Keratinocyte (primary cell): ENCODE measurements at regions not wholly inside any gene's neighbourhood (a gene's known extent, or its start where the extent isn't known, plus 50 kb on each side); places are given as distances from the start of the nearest gene placed in this dataset.

Source experiments
- DNase-seq: peaks from one replicate; pipeline ENCODE4 v3.0.0-alpha.2; 2011; ENCODE audit warnings: low read depth, missing footprints, low spot score
- FAIRE-seq: peaks from 2 replicates; lab custom pipeline; 2011; peaks lifted over from hg19 to GRCh38; lab: Jason Lieb, UNC
- H2AFZ ChIP-seq: 2 replicates; pipeline ENCODE4 v1.6.0; 2012; ENCODE audit warnings: low read length, control low read depth, inconsistent platforms; ENCODE audit not compliant: control insufficient read depth
- H3K27ac ChIP-seq: 2 replicates; pipeline ENCODE4 v1.5.1; 2011; ENCODE audit warnings: low read length; ENCODE audit not compliant: control insufficient read depth, insufficient read depth
- H3K27me3 ChIP-seq: 3 replicates; pipeline ENCODE4 v1.6.0; 2011; ENCODE audit warnings: low read length; ENCODE audit not compliant: control insufficient read depth, insufficient read depth; ENCODE audit errors: extremely low read depth
- H3K36me3 ChIP-seq, 2 experiments: 2 replicates in 1 of 2; 3 replicates in 1 of 2; pipeline ENCODE4 v1.5.1; 2011; ENCODE audit warnings: low read length in 2 of 2, mild to moderate bottlenecking in 1 of 2; ENCODE audit not compliant: control insufficient read depth in 2 of 2, insufficient read depth in 2 of 2; ENCODE audit errors: extremely low read depth in 1 of 2
- H3K4me1 ChIP-seq: 3 replicates; pipeline ENCODE4 v1.5.1; 2011; ENCODE audit warnings: low read length; ENCODE audit not compliant: control insufficient read depth, insufficient read depth; ENCODE audit errors: extremely low read depth
- H3K4me2 ChIP-seq: 3 replicates; pipeline ENCODE4 v1.6.0; 2011; ENCODE audit warnings: low read depth, low read length; ENCODE audit not compliant: control insufficient read depth, insufficient read depth; ENCODE audit errors: extremely low read depth
- H3K4me3 ChIP-seq, 3 experiments: fragments of 200-600 bp in 1 of 3; sonication (generic) in 1 of 3; 2 replicates in 2 of 3; 3 replicates in 1 of 3; pipeline ENCODE4 v1.5.1; 2011 to 2016; ENCODE audit warnings: low read length in 3 of 3, mild to moderate bottlenecking in 3 of 3, control low read depth in 2 of 3, inconsistent platforms in 1 of 3, low read depth in 1 of 3, mixed read lengths in 1 of 3, mixed run types in 1 of 3, moderate library complexity in 1 of 3; ENCODE audit not compliant: control insufficient read depth in 2 of 3, insufficient read depth in 2 of 3; ENCODE audit errors: extremely low read depth in 1 of 3
- H3K79me2 ChIP-seq: 2 replicates; pipeline ENCODE4 v1.6.0; 2012; ENCODE audit warnings: low read length; ENCODE audit not compliant: control insufficient read depth, insufficient read depth
- H3K9ac ChIP-seq: 3 replicates; pipeline ENCODE4 v1.6.0; 2011; ENCODE audit warnings: low read length; ENCODE audit not compliant: control insufficient read depth, insufficient read depth; ENCODE audit errors: extremely low read depth
- H3K9me1 ChIP-seq: 3 replicates; pipeline ENCODE4 v1.6.0; 2011; ENCODE audit warnings: low read length; ENCODE audit not compliant: control insufficient read depth, insufficient read depth; ENCODE audit errors: extremely low read depth
- H3K9me3 ChIP-seq: 2 replicates; pipeline ENCODE4 v1.5.1; 2012; ENCODE audit warnings: low read depth, low read length; ENCODE audit not compliant: control insufficient read depth
- H4K20me1 ChIP-seq: 3 replicates; pipeline ENCODE4 v1.6.0; 2011; ENCODE audit warnings: low read length; ENCODE audit not compliant: control insufficient read depth, insufficient read depth; ENCODE audit errors: extremely low read depth
- EZH2 ChIP-seq: IDR thresholded peaks from one replicate; pipeline ENCODE4 v1.6.1; 2012; ENCODE audit warnings: inconsistent platforms, mild to moderate bottlenecking, low read length, moderate library complexity
- dilution Hi-C: fragments of 300-500 bp; cut with MboI; formaldehyde crosslinking; loops from one replicate; pipeline ENCODE4 v1.7.0; 2020; ENCODE audit warnings: low sequenced_read_pairs; ENCODE audit not compliant: extremely low pct_ligation_motif_present
- TF ChIP-seq, protein P1 (sequence below), 3 experiments: IDR thresholded peaks in 1 of 3; conservative IDR thresholded peaks in 1 of 3; optimal IDR thresholded peaks in 1 of 3; 2 replicates in 2 of 3; 3 replicates in 1 of 3; pipeline versions ENCODE3 to v1.5.1; 2011; ENCODE audit warnings: low read length in 3 of 3, mild to moderate bottlenecking in 3 of 3, moderate library complexity in 2 of 3, control low read depth in 1 of 3, inconsistent platforms in 1 of 3; ENCODE audit not compliant: insufficient read depth in 2 of 3; ENCODE audit errors: extremely low read depth in 1 of 3

DNA sequence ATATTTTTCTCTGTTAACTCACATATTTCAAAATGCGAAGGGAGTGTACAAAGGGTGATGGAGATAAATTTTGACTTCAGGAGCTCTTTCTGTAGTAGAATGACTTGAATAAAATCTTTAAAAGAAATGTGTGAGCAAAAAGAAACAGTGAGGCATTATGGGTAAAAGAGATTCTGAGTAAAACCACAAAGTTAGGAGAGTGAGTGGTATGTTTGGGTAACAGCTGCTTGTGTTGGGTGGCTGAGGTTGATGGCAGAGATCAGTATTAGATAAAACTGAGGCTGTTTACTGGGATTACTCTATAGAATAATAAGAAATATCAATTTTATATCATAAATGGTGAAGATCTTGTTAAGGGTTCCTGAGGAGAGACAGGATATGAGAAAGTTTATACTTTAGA is 434.2 kb upstream of the AMOT start:
- no peaks in the 10 kb centered on the region for H3K79me2 ChIP-seq
- no peaks in the 10 kb centered on the region for H4K20me1 ChIP-seq
- no peaks in the 10 kb centered on the region for H3K4me1 ChIP-seq
- no peaks in the 10 kb centered on the region for H3K9me1 ChIP-seq
- DNase-seq, result no peak
- H3K4me3 ChIP-seq, result no peak overlapping the region
- dilution Hi-C loops, result no loop called here
- H3K27ac ChIP-seq, result no peak overlapping the region
- H3K36me3 ChIP-seq, result no peaks in the 10 kb centered on the region
- H3K27me3 ChIP-seq, result no peaks in the 10 kb centered on the region
- H3K4me2 ChIP-seq, result no peak overlapping the region
- H3K9me3 ChIP-seq, result no peaks in the 10 kb centered on the region
- FAIRE-seq, result no peak
- TF ChIP-seq EZH2, result no peak
- TF ChIP-seq, protein P1, sequence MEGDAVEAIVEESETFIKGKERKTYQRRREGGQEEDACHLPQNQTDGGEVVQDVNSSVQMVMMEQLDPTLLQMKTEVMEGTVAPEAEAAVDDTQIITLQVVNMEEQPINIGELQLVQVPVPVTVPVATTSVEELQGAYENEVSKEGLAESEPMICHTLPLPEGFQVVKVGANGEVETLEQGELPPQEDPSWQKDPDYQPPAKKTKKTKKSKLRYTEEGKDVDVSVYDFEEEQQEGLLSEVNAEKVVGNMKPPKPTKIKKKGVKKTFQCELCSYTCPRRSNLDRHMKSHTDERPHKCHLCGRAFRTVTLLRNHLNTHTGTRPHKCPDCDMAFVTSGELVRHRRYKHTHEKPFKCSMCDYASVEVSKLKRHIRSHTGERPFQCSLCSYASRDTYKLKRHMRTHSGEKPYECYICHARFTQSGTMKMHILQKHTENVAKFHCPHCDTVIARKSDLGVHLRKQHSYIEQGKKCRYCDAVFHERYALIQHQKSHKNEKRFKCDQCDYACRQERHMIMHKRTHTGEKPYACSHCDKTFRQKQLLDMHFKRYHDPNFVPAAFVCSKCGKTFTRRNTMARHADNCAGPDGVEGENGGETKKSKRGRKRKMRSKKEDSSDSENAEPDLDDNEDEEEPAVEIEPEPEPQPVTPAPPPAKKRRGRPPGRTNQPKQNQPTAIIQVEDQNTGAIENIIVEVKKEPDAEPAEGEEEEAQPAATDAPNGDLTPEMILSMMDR (optimal IDR thresholded peaks at IDR 0.05 in 1 of 3, IDR thresholded peaks at IDR 0.05 in 1 of 3, conservative IDR thresholded peaks at IDR 0.05 in 1 of 3; ENCODE audit: extremely low read depth in 1 of 3, insufficient read depth in 2 of 3, low read length in 3 of 3), result no peak
- no peak overlapping the region for H2AFZ ChIP-seq
- no peak overlapping the region for H3K9ac ChIP-seq

DNA sequence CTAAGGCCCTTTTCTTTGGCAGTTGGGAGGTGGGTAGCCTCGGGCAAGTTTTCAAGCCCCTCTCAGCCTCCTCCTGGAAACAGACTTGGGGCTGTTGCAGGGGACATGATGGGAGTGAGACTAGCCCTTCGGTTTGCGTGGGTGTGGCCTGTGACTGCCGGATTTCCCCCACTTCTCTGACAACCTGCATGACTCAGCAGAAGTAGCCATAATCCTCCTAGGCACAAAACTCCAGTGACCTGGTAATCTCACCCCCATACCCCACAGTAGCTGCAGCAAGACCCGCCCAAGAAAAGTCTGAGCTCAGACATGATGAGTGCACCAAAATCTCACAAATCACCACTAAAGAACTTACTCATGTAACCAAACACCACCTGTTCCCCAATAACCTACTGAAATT is 433.7 kb upstream of the AMOT start:
- TF ChIP-seq, protein P1 (optimal IDR thresholded peaks at IDR 0.05 in 1 of 3, IDR thresholded peaks at IDR 0.05 in 1 of 3, conservative IDR thresholded peaks at IDR 0.05 in 1 of 3; ENCODE audit: extremely low read depth in 1 of 3, insufficient read depth in 2 of 3, low read length in 3 of 3), result no peak
- no peaks in the 10 kb centered on the region for H4K20me1 ChIP-seq
- FAIRE-seq (no peak), DNase-seq (no peak)
- no peak overlapping the region for H3K4me2 ChIP-seq
- no peak overlapping the region for H2AFZ ChIP-seq
- H3K9me3 ChIP-seq, result no peaks in the 10 kb centered on the region
- dilution Hi-C loops, result no loop called here
- no peaks in the 10 kb centered on the region for H3K9me1 ChIP-seq
- no peak overlapping the region for H3K9ac ChIP-seq
- H3K27me3 ChIP-seq, result no peaks in the 10 kb centered on the region
- no peaks in the 10 kb centered on the region for H3K79me2 ChIP-seq
- no peaks in the 10 kb centered on the region for H3K4me1 ChIP-seq
- H3K36me3 ChIP-seq, result no peaks in the 10 kb centered on the region
- H3K27ac ChIP-seq, result no peak overlapping the region
- H3K4me3 ChIP-seq, result no peak overlapping the region
